ENCODE measurements at regions not wholly inside any gene's neighbourhood (a gene's known extent, or its start where the extent isn't known, plus 50 kb on each side); places are given as distances from the start of the nearest gene placed in this dataset.

DNA sequence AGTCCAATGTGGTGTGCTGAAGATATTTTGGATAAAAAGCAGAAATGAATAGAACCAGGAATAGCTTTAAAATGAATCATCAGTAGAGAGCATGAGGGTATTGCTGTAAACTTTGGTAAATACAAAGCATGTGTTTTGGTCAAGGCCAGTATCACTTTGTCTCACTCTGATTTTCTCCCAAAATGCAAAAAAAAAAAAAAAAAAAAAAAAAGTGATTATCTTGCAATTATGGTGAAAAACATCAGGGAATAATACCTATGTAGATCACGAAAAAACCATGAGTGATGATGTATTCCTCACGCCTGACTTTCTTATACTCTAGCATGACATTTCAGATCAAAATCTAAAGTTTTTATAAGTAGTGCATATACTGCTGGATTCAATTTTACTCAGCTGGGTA lies 897.9 kb upstream of the FAT3 start:
- TF ChIP-seq, protein P1, sequence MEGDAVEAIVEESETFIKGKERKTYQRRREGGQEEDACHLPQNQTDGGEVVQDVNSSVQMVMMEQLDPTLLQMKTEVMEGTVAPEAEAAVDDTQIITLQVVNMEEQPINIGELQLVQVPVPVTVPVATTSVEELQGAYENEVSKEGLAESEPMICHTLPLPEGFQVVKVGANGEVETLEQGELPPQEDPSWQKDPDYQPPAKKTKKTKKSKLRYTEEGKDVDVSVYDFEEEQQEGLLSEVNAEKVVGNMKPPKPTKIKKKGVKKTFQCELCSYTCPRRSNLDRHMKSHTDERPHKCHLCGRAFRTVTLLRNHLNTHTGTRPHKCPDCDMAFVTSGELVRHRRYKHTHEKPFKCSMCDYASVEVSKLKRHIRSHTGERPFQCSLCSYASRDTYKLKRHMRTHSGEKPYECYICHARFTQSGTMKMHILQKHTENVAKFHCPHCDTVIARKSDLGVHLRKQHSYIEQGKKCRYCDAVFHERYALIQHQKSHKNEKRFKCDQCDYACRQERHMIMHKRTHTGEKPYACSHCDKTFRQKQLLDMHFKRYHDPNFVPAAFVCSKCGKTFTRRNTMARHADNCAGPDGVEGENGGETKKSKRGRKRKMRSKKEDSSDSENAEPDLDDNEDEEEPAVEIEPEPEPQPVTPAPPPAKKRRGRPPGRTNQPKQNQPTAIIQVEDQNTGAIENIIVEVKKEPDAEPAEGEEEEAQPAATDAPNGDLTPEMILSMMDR (IDR thresholded peaks at IDR 0.05): no peak
- TF ChIP-seq POLR2A (IDR thresholded peaks at IDR 0.05): no peak
